GM12873 (cell line): ENCODE measurements at regions not wholly inside any gene's neighbourhood (a gene's known extent, or its start where the extent isn't known, plus 50 kb on each side); places are given as distances from the start of the nearest gene placed in this dataset.

Experiments
- CTCF ChIP-seq: IDR thresholded peaks from 2 replicates; pipeline ENCODE4 v1.5.1; 2012; ENCODE audit warnings: low read depth, mild to moderate bottlenecking, moderate library complexity, low read length, control low read depth; ENCODE audit not compliant: insufficient read depth; ENCODE audit errors: missing control alignments

GRCh38 chr20:10940941-10941340 lies 267.1 kb upstream of the JAG1 start:
- TF ChIP-seq CTCF, result no peak

GRCh38 chr20:10943686-10944265 lies 270.0 kb upstream of the JAG1 start:
- TF ChIP-seq CTCF, result no peak

GRCh38 chr20:10946124-10946880 lies 272.5 kb upstream of the JAG1 start:
- no peak for TF ChIP-seq CTCF

- no peak for TF ChIP-seq CTCF
These were observed 273.9 kb upstream of the JAG1 start for GRCh38 chr20:10947726-10948125.

GRCh38 chr20:10949930-10950783 lies 276.4 kb upstream of the JAG1 start:
- TF ChIP-seq CTCF, result no peak

GRCh38 chr20:10951216-10951615 lies 277.4 kb upstream of the JAG1 start:
- no peak for TF ChIP-seq CTCF

GRCh38 chr20:10951904-10952303 lies 278.1 kb upstream of the JAG1 start:
- TF ChIP-seq CTCF, result no peak
